ENCODE measurements at regions not wholly inside any gene's neighbourhood (a gene's known extent, or its start where the extent isn't known, plus 50 kb on each side); places are given as distances from the start of the nearest gene placed in this dataset.

GRCh38 chr1:228684607-228685006, 50.7 kb upstream of the RHOU start:
- TF ChIP-seq, protein P1, sequence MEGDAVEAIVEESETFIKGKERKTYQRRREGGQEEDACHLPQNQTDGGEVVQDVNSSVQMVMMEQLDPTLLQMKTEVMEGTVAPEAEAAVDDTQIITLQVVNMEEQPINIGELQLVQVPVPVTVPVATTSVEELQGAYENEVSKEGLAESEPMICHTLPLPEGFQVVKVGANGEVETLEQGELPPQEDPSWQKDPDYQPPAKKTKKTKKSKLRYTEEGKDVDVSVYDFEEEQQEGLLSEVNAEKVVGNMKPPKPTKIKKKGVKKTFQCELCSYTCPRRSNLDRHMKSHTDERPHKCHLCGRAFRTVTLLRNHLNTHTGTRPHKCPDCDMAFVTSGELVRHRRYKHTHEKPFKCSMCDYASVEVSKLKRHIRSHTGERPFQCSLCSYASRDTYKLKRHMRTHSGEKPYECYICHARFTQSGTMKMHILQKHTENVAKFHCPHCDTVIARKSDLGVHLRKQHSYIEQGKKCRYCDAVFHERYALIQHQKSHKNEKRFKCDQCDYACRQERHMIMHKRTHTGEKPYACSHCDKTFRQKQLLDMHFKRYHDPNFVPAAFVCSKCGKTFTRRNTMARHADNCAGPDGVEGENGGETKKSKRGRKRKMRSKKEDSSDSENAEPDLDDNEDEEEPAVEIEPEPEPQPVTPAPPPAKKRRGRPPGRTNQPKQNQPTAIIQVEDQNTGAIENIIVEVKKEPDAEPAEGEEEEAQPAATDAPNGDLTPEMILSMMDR (IDR thresholded peaks at IDR 0.05) = no peak
- TF ChIP-seq POLR2A (IDR thresholded peaks at IDR 0.05) = no peak
